ENCODE measurements at regions not wholly inside any gene's neighbourhood (a gene's known extent, or its start where the extent isn't known, plus 50 kb on each side); places are given as distances from the start of the nearest gene placed in this dataset.
A peak's percentile ranks its signal among the peaks of the same experiment; 100 is the strongest.

DNA sequence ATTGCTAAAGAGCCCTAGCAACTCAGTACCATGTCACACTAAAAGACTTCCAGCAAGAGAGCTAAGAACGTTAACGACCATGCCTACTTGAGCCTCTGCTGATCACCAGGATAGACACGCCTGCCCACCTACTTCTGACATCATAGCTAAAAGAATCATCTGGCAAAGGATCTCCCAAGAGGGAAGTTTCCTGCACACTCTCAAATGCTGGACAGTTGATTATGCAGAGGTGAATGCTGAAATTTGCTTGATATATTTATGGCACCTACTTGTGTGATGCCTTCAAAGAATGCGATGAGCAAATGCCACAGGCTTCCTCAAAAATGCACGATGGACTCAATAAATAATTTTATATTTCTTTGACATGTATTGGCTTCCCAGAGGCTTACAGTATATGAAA is 113.6 kb downstream of the GALC start:
- TF ChIP-seq, protein P1, sequence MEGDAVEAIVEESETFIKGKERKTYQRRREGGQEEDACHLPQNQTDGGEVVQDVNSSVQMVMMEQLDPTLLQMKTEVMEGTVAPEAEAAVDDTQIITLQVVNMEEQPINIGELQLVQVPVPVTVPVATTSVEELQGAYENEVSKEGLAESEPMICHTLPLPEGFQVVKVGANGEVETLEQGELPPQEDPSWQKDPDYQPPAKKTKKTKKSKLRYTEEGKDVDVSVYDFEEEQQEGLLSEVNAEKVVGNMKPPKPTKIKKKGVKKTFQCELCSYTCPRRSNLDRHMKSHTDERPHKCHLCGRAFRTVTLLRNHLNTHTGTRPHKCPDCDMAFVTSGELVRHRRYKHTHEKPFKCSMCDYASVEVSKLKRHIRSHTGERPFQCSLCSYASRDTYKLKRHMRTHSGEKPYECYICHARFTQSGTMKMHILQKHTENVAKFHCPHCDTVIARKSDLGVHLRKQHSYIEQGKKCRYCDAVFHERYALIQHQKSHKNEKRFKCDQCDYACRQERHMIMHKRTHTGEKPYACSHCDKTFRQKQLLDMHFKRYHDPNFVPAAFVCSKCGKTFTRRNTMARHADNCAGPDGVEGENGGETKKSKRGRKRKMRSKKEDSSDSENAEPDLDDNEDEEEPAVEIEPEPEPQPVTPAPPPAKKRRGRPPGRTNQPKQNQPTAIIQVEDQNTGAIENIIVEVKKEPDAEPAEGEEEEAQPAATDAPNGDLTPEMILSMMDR (IDR thresholded peaks at IDR 0.05; ENCODE audit: extremely low read depth, low read depth, low read length), result no peak
- Histone ChIP-seq H3K36me3 (ENCODE audit: insufficient read depth, low read length) (no peaks in the 10 kb centered on the region), H3K4me2 (ENCODE audit: insufficient read depth, low read length) (no peak overlapping the region), H3K4me3 (ENCODE audit: insufficient read depth, low read length) (no peak overlapping the region), H3K27me3 (ENCODE audit: insufficient read depth, low read length) (no peaks in the 10 kb centered on the region), H2AFZ (ENCODE audit: low read length) (no peak overlapping the region), H3K79me2 (ENCODE audit: insufficient read depth, low read length) (no peaks in the 10 kb centered on the region), H3K4me1 (ENCODE audit: insufficient read depth, low read length) (no peaks in the 10 kb centered on the region), H3K9me3 (ENCODE audit: low read depth, low read length) (no peaks in the 10 kb centered on the region), H4K20me1 (ENCODE audit: insufficient read depth, low read length) (no peaks in the 10 kb centered on the region), H3K27ac (ENCODE audit: low read depth, low read length) (no peak overlapping the region)
- DNase-seq (ENCODE audit: insufficient read length, low spot score, missing footprints), result peak; percentile 9

DNA sequence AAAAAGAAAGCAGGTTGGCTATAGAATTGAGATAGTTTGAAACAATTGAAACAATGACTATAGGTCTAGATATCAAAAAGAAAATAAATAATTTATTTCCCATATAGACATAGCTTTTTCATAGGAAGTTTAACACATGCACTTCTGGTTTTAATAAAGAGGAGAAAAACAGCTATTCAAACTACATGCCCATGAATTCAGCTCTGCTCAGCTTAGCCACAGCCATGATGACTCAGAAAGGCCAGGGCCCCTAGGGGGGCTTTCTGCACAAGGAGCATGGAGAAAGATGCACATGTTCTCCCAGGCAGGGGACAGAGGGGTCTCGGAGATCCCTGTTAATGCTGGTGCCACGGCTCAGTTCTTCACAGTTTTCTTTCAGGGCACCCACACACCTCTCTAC is 114.0 kb downstream of the GALC start:
- Histone ChIP-seq H4K20me1 (ENCODE audit: insufficient read depth, low read length) (no peaks in the 10 kb centered on the region), H3K4me1 (ENCODE audit: insufficient read depth, low read length) (no peaks in the 10 kb centered on the region), H3K79me2 (ENCODE audit: insufficient read depth, low read length) (no peaks in the 10 kb centered on the region), H3K27me3 (ENCODE audit: insufficient read depth, low read length) (no peaks in the 10 kb centered on the region), H2AFZ (ENCODE audit: low read length) (no peak overlapping the region), H3K4me2 (ENCODE audit: insufficient read depth, low read length) (no peak overlapping the region), H3K9me3 (ENCODE audit: low read depth, low read length) (no peaks in the 10 kb centered on the region), H3K36me3 (ENCODE audit: insufficient read depth, low read length) (no peaks in the 10 kb centered on the region), H3K4me3 (ENCODE audit: insufficient read depth, low read length) (no peak overlapping the region), H3K27ac (ENCODE audit: low read depth, low read length) (no peak overlapping the region)
- TF ChIP-seq, protein P1 (IDR thresholded peaks at IDR 0.05; ENCODE audit: extremely low read depth, low read depth, low read length), result no peak
- no peak for DNase-seq (ENCODE audit: insufficient read length, low spot score, missing footprints)

DNA sequence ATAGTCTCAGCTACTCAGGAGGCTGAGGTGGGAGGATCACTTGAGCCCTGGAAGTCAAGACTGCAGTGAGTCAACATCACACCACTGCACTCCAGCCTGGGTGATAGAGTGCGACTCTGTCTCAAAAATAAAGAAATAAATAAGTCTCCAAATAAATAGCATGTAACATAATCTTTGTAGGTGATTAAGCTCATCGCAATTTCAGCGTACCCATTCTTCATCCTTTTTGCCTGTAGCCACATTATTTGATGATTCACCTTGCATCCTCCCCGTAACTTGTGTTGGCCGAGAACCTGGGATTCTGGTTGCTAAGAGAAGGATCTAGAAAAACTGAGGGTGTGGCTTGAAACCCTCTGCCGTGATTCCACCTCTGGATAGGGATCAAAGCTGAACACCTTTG is 115.1 kb downstream of the GALC start:
- TF ChIP-seq, protein P1 (IDR thresholded peaks at IDR 0.05; ENCODE audit: extremely low read depth, low read depth, low read length), result no peak
- Histone ChIP-seq H3K4me2 (ENCODE audit: insufficient read depth, low read length) (no peak overlapping the region), H3K4me3 (ENCODE audit: insufficient read depth, low read length) (no peak overlapping the region), H3K36me3 (ENCODE audit: insufficient read depth, low read length) (no peaks in the 10 kb centered on the region), H3K4me1 (ENCODE audit: insufficient read depth, low read length) (no peaks in the 10 kb centered on the region), H2AFZ (ENCODE audit: low read length) (no peak overlapping the region), H3K27ac (ENCODE audit: low read depth, low read length) (no peak overlapping the region), H4K20me1 (ENCODE audit: insufficient read depth, low read length) (no peaks in the 10 kb centered on the region), H3K9me3 (ENCODE audit: low read depth, low read length) (no peaks in the 10 kb centered on the region), H3K79me2 (ENCODE audit: insufficient read depth, low read length) (no peaks in the 10 kb centered on the region), H3K27me3 (ENCODE audit: insufficient read depth, low read length) (no peaks in the 10 kb centered on the region)
- DNase-seq (ENCODE audit: insufficient read length, low spot score, missing footprints), result no peak

DNA sequence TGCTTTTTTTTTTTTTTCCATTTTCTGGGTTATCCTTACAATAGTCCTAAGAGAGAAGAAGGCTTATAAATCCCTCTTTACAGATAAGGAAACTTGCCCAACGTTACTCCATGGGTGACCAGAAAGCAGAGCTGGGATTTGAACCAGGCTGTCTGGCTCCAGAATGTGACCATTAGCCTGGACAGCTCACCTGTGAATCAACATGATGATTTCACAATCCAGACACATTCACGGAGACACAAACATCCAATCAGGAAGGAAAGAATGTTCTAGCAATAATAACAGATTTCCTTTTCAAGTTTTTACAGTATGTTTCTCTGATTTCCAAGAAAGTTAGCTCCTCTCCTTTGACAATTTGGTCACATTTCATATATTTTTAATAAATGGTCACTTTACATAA is 118.3 kb downstream of the GALC start:
- DNase-seq (ENCODE audit: insufficient read length, low spot score, missing footprints), result no peak
- Histone ChIP-seq H2AFZ (ENCODE audit: low read length) (no peak overlapping the region), H3K27me3 (ENCODE audit: insufficient read depth, low read length) (no peaks in the 10 kb centered on the region), H3K4me1 (ENCODE audit: insufficient read depth, low read length) (no peaks in the 10 kb centered on the region), H3K79me2 (ENCODE audit: insufficient read depth, low read length) (no peaks in the 10 kb centered on the region), H3K27ac (ENCODE audit: low read depth, low read length) (no peak overlapping the region), H3K4me2 (ENCODE audit: insufficient read depth, low read length) (no peak overlapping the region), H3K36me3 (ENCODE audit: insufficient read depth, low read length) (no peaks in the 10 kb centered on the region), H4K20me1 (ENCODE audit: insufficient read depth, low read length) (no peaks in the 10 kb centered on the region), H3K9me3 (ENCODE audit: low read depth, low read length) (no peaks in the 10 kb centered on the region), H3K4me3 (ENCODE audit: insufficient read depth, low read length) (no peak overlapping the region)
- TF ChIP-seq, protein P1 (IDR thresholded peaks at IDR 0.05; ENCODE audit: extremely low read depth, low read depth, low read length), result no peak
